OCI-LY7 (cell line): ENCODE measurements at regions not wholly inside any gene's neighbourhood (a gene's known extent, or its start where the extent isn't known, plus 50 kb on each side); places are given as distances from the start of the nearest gene placed in this dataset.

ENCODE experiments used
- EZH2phosphoT487 ChIP-seq: fragments of 200-600 bp; sonication (generic); IDR thresholded peaks from 2 replicates; pipeline ENCODE4 v1.6.1; 2018; ENCODE audit warnings: low read depth, borderline replicate concordance, mild to moderate bottlenecking, mixed run types, antibody characterized with exemption, low read length, moderate library complexity, mixed read lengths
- TF ChIP-seq, protein P1 (sequence below): fragments of 200-600 bp; sonication (generic); conservative IDR thresholded peaks from 2 replicates; pipeline ENCODE4 v1.5.1; 2014; ENCODE audit warnings: mild to moderate bottlenecking, antibody characterized with exemption, low read length, moderate library complexity, mixed read lengths

DNA sequence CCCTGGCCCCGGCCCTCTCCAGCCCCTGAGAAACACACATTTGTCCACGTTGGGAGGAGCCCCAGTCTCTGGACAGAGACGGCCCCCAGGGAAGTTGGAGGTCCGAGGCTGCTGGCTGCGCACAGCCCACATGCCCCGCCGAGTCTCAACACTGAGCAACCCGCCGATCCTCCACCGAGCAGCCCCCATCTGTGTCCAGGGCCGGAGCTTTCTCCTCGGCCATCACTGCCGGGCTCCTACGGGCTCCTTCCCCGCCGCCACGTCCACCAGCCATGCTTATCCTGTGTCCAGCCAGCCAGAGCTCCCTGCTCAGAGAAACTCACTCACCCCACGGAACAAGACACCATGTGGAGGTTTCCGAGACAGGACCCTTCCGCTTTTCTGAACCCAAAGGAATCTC, 103.3 kb downstream of the ENGASE start:
- TF ChIP-seq, protein P1, sequence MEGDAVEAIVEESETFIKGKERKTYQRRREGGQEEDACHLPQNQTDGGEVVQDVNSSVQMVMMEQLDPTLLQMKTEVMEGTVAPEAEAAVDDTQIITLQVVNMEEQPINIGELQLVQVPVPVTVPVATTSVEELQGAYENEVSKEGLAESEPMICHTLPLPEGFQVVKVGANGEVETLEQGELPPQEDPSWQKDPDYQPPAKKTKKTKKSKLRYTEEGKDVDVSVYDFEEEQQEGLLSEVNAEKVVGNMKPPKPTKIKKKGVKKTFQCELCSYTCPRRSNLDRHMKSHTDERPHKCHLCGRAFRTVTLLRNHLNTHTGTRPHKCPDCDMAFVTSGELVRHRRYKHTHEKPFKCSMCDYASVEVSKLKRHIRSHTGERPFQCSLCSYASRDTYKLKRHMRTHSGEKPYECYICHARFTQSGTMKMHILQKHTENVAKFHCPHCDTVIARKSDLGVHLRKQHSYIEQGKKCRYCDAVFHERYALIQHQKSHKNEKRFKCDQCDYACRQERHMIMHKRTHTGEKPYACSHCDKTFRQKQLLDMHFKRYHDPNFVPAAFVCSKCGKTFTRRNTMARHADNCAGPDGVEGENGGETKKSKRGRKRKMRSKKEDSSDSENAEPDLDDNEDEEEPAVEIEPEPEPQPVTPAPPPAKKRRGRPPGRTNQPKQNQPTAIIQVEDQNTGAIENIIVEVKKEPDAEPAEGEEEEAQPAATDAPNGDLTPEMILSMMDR: no peak
- TF ChIP-seq EZH2phosphoT487: no peak
